ENCODE measurements at regions not wholly inside any gene's neighbourhood (a gene's known extent, or its start where the extent isn't known, plus 50 kb on each side); places are given as distances from the start of the nearest gene placed in this dataset.

- TF ChIP-seq POLR2A (IDR thresholded peaks at IDR 0.05; ENCODE audit: extremely low read depth, insufficient read length), result no peak
- no peak for TF ChIP-seq CTCF (IDR thresholded peaks at IDR 0.05; ENCODE audit: low read depth, low read length)
- no peak for TF ChIP-seq MYC (IDR thresholded peaks at IDR 0.05; ENCODE audit: low read depth, low read length)
Observed at GRCh38 chr12:74980510-74980909, 229.1 kb downstream of the KCNC2 start.

Data from NB4 (cell line).